DMS153 (cell line): ENCODE measurements at regions not wholly inside any gene's neighbourhood (a gene's known extent, or its start where the extent isn't known, plus 50 kb on each side); places are given as distances from the start of the nearest gene placed in this dataset.
"Not testable (repeated sequence)": the region's sequence is repeated elsewhere in the genome, so short reads cannot be mapped to it uniquely, and the experiment has no call there.

Source experiments
- DNase-seq: peaks from one replicate; lab custom pipeline; 2025; lab: John Stamatoyannopoulos, UW

- DNase-seq, result no peak
Measured at GRCh38 chr9:74006935-74007334, 490.2 kb upstream of the RORB start.

DNA sequence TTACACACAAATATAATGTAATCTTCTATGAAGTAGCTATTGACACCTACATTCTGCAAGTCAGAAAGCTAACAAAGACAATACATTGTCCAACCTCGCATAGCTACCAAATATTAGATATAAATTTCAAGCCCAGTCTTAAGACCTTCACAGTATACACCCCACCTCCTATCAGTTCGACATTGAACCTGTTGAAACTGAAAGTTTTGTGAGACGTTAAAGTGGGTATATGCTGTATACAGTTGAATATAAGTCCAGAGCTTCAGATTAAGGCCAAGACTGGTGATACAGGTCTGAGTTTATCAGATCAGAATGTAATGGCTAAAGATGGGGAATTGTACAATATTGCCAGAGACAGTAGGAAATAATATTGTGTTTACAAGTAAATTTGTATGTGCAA lies 489.3 kb upstream of the RORB start:
- DNase-seq, result no peak

DNA sequence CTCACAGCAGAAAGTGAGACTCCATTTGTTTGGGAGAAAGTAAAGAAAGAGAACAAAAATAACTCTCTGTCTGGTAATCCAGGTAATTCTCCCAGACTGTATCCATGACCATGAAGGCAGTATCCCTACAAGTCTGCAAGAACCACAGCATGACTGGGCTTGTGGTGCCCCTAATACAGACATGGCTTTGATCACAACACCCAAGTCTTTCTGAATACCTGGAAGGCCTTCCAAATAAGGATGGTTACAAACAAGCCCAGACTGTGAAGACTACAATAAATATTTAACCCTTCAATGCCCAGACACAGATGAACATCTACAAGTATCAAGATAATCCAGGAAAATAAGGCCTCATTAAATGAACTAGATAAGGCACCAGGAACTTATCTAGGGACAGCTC lies 481.1 kb upstream of the RORB start:
- DNase-seq, result no peak

GRCh38 chr9:74025402-74025925 lies 471.7 kb upstream of the RORB start:
- no peak for DNase-seq

DNA sequence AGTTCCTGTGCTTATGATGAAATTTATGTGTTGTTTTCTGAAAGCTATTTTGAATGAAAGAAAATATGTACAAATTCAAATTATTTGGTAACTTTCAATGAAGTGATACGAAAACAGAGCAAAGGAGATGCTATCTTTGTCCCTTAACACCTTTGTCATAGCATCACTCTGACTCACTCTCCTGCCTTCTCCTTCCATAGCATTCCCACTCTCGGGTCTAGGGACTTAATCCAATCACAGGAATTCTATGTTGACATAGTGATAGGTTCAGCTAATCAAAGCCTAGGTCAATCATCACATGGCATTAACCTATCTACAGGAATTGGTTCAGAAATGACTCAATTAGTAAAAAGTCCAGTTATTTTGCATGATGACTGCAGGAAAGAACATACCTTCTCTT lies 464.7 kb upstream of the RORB start:
- DNase-seq, result no peak

DNA sequence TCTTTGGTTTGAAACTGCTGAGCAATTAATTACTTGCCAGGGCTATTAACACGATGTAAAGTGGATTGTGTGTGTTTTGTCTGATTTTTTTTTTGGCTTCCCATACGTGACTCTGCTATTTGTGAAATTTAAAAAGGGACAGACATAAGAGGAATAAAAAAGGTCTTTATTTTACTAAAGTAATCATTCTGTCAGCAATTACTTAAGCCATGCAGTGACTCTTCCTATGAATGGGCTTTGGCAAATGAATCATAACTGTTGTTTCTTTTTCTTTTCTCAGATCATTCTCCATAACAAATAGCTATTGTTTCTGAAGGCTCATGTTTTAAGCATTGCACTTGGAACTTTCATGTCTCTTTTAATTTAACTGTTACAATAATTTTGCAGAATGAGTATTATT lies 461.3 kb upstream of the RORB start:
- no peak for DNase-seq

- no peak for DNase-seq
Measured at GRCh38 chr9:74036549-74037231, 460.4 kb upstream of the RORB start.

GRCh38 chr9:74037274-74037673 lies 459.9 kb upstream of the RORB start:
- DNase-seq, result no peak

- peak; percentile 7 for DNase-seq
Measured at GRCh38 chr9:74041588-74041987, 455.5 kb upstream of the RORB start.

- DNase-seq, result no peak
Measured at GRCh38 chr9:74044844-74045243, 452.3 kb upstream of the RORB start.

DNA sequence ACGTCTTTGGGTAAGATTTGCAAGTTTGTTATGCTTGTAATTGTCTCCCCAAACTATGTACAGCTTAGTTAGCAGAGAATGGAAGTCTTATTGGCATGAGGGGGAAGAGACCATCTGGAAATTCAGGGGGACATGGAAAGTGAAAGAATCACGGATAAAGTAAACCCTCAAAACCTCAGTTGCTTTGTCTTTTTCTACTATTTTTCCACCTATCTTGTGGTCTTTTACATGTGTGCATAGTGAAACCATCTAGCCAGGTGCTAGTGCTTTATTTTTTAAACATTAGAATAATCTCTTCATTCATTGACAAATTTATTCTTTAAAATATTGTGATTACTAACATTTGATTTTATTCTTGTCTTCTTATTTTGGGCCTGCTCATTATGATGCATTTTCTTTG lies 441.1 kb upstream of the RORB start:
- DNase-seq, result no peak

DNA sequence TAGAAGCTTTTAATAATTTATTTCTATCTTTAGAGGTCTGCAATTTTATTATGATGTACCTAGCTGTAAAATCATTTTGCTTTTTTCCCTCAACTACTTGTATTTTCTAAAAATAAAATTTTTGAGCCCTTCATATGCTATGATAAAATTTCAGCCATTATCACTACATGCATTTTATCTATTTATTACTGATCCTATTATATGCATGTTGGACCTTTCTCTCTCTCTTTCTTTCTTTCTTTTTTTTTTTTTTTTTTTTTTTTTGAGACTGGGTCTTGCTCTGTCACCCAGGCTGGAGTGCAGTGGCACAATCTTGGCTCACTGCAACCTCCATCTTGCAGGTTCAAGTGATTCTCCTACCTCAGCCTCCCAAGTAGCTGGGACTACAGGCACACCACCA lies 440.1 kb upstream of the RORB start:
- DNase-seq, result not testable (repeated sequence)

- no peak for DNase-seq
Measured at GRCh38 chr9:74064702-74065101, 432.4 kb upstream of the RORB start.

- no peak for DNase-seq
Measured at GRCh38 chr9:74066128-74066527, 431.0 kb upstream of the RORB start.

DNA sequence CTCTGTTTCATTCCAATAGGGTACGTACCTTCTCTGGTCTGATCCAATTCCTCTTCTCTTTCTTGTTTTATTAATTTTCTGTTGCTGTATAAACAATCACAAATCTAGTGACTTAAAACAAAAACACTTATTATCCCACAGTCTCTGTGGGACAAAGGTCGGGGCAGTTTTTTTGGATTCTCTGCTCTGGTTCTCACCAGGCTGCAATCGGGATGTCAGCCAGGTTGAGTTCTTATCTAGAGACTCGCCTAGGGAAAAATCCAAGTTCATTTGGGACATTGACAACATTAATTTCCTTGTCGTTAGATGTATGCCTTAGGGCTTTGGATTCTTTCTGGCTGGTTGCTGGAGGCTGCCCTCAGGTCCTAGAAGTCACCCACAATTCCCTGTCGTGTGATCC lies 430.5 kb upstream of the RORB start:
- DNase-seq, result no peak

GRCh38 chr9:74071502-74071901 lies 425.6 kb upstream of the RORB start:
- DNase-seq, result no peak

DNA sequence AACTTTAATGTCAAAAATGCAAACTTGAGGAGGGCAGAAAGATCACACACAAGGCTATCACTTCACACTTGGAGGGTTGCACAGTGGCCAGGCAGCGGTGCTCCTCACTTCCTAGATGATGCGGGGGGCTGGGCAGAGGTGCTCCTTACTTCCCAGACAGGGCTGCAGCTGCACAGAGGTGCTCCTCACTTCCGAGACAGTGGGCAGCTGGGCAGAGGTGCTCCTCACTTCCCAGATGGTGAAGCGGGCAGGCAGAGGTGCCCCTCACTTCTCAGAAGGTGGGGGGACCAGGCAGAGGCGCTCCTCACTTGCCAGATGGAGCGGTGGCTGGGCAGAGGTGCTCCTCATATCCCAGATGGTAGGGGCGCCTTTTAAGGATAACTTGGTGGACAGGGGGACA lies 423.2 kb upstream of the RORB start:
- no peak for DNase-seq

DNA sequence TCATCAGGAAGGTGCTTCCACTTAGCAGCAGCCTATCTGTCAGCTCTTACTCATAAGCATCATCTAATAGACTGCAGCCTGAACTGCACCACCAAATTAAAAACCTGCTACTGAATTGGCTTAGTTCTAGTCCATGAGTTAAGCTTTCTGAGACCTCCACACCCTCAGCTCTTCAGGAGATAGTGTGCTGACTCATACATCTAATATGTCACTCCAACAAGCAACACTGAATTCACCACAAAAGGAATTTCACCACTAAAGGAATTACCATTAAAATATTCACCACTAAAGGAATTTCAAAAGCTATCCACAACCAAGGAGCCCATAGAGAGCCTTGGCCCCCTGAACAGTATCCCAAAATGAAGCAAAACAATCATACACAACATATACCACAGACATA lies 418.5 kb upstream of the RORB start:
- no peak for DNase-seq

GRCh38 chr9:74080652-74081051 lies 416.5 kb upstream of the RORB start:
- not testable (repeated sequence) for DNase-seq

- no peak for DNase-seq
Measured at GRCh38 chr9:74083681-74084433, 413.3 kb upstream of the RORB start.

GRCh38 chr9:74085384-74086037 lies 411.6 kb upstream of the RORB start:
- not testable (repeated sequence) for DNase-seq

DNA sequence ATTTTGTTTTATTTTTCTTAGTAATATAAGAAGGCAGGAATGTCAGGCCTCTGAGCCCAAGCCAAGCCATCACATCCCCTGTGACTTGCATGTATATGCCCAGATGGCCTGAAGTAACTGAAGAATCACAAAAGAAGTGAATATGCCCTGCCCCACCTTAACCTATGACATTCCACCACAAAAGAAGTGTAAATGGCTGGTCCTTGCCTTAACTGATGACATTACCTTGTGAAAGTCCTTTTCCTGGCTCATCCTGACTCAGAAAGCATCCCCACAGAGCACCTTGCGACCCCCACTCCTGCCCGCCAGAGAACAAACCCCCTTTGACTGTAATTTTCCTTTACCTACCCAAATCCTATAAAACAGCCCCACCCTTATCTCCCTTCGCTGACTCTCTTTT lies 406.2 kb upstream of the RORB start:
- not testable (repeated sequence) for DNase-seq

DNA sequence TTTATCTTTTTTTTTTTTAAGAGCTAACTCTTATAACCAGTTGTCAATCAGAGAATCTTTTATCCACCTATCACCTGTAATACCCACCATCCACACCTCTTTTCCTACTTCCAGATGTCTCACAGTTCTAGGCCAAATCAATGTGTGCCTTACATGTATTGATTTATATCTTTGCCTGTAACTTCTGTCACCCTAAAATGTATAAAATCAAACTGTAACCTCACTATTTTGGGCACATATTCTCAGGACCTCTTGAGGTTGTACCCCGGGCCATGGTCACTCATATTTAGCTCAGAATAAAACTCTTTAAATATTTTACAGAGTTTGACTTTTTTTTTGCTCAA lies 404.7 kb upstream of the RORB start:
- DNase-seq, result no peak
